Subcutaneous abdominal adipose tissue (tissue), 5 donors: ENCODE measurements at regions not wholly inside any gene's neighbourhood (a gene's known extent, or its start where the extent isn't known, plus 50 kb on each side); places are given as distances from the start of the nearest gene placed in this dataset.

Source experiments
- H3K27ac ChIP-seq: one replicate; pipeline ENCODE4 v1.7.0; 2013; ENCODE audit warnings: low read depth, mild to moderate bottlenecking, inconsistent platforms, low read length, moderate library complexity
- H3K27me3 ChIP-seq, 5 donors: one replicate each; pipeline ENCODE4 v1.7.0; 2013; ENCODE audit warnings: low read length in 5 of 5, inconsistent platforms in 1 of 5; ENCODE audit not compliant: control insufficient read depth in 5 of 5, insufficient read depth in 4 of 5
- H3K36me3 ChIP-seq, 5 donors: one replicate each; pipeline ENCODE4 v1.7.0; 2013; ENCODE audit warnings: low read length in 5 of 5; ENCODE audit not compliant: control insufficient read depth in 5 of 5, insufficient read depth in 5 of 5
- H3K4me1 ChIP-seq, 5 donors: one replicate each; pipeline ENCODE4 v1.7.0; 2013; ENCODE audit warnings: low read length in 5 of 5, mild to moderate bottlenecking in 3 of 5, moderate library complexity in 1 of 5; ENCODE audit not compliant: control insufficient read depth in 5 of 5, insufficient read depth in 5 of 5
- H3K4me3 ChIP-seq, 5 donors: one replicate each; pipeline ENCODE4 v1.7.0; 2013; ENCODE audit warnings: low read length in 5 of 5, low read depth in 1 of 5
- H3K9ac ChIP-seq, 5 donors: one replicate each; pipeline ENCODE4 v1.7.0; 2013; ENCODE audit warnings: low read length in 5 of 5, mild to moderate bottlenecking in 4 of 5, moderate library complexity in 3 of 5
- H3K9me3 ChIP-seq, 5 donors: one replicate each; pipeline ENCODE4 v1.7.0; 2013; ENCODE audit warnings: low read length in 5 of 5; ENCODE audit not compliant: control insufficient read depth in 5 of 5
- donor health status: healthy.
- donor health status: healthy.
- donor health status: healthy.
- donor health status: healthy.
- donor health status: healthy.

GRCh38 chr6:55696501-55696900 lies 117.5 kb upstream of the HMGCLL1 start:
- no peak overlapping the region for H3K27ac ChIP-seq
- no peak overlapping the region for H3K9ac ChIP-seq
- no peaks in the 10 kb centered on the region for H3K27me3 ChIP-seq

GRCh38 chr6:55696041-55696440 lies 117.0 kb upstream of the HMGCLL1 start:
- no peak overlapping the region for H3K27ac ChIP-seq
- H3K9me3 ChIP-seq: no peaks in the 10 kb centered on the region

More at GRCh38 chr6:55696501-55696900, 117.5 kb upstream of the HMGCLL1 start:
- Histone ChIP-seq H3K36me3 (no peaks in the 10 kb centered on the region), H3K4me3 (no peak overlapping the region), H3K9me3 (no peaks in the 10 kb centered on the region), H3K4me1 (no peaks in the 10 kb centered on the region)

GRCh38 chr6:55694759-55695158 lies 115.8 kb upstream of the HMGCLL1 start:
- Histone ChIP-seq H3K27me3 (no peaks in the 10 kb centered on the region), H3K4me1 (no peaks in the 10 kb centered on the region), H3K36me3 (no peaks in the 10 kb centered on the region), H3K4me3 (no peak overlapping the region), H3K9me3 (no peaks in the 10 kb centered on the region), H3K9ac (no peak overlapping the region), H3K27ac (no peak overlapping the region)

More at GRCh38 chr6:55696041-55696440, 117.0 kb upstream of the HMGCLL1 start:
- Histone ChIP-seq H3K4me3 (no peak overlapping the region), H3K27me3 (no peaks in the 10 kb centered on the region), H3K36me3 (no peaks in the 10 kb centered on the region), H3K9ac (no peak overlapping the region), H3K4me1 (no peaks in the 10 kb centered on the region)

- Histone ChIP-seq H3K27ac (no peak overlapping the region), H3K4me1 (no peaks in the 10 kb centered on the region), H3K9me3 (no peaks in the 10 kb centered on the region), H3K9ac (no peak overlapping the region), H3K27me3 (no peaks in the 10 kb centered on the region), H3K36me3 (no peaks in the 10 kb centered on the region), H3K4me3 (no peak overlapping the region)
Measured at GRCh38 chr6:55694148-55694547, 115.2 kb upstream of the HMGCLL1 start.

DNA sequence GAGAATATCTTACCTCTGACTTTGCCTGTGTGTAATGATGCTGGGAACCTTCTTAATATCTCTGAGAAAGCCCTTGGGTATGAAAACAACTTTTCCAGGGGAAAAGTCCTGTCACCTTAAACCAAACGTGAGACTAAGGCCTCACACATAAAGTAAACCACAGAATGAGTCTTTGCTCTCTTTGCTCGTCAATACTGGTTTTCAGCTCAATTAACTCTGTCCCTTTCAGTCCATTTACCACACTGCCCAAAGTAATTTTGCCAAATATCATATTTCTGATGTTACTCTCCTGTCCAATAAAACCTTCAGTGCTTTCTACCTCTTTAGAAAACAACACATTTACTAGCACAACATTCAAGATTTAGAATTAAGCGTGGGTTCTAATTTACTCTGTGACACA lies 100.5 kb upstream of the HMGCLL1 start:
- Histone ChIP-seq H3K27ac (no peak overlapping the region), H3K27me3 (no peaks in the 10 kb centered on the region), H3K4me3 (no peak overlapping the region), H3K4me1 (no peaks in the 10 kb centered on the region), H3K36me3 (no peaks in the 10 kb centered on the region), H3K9ac (no peak overlapping the region), H3K9me3 (peaks cover 0 to under 1% (median 0%) of the 10 kb centered on the region in 5 donors)

- Histone ChIP-seq H3K27me3 (no peaks in the 10 kb centered on the region), H3K9me3 (no peaks in the 10 kb centered on the region), H3K4me1 (no peaks in the 10 kb centered on the region), H3K4me3 (no peak overlapping the region), H3K36me3 (no peaks in the 10 kb centered on the region), H3K9ac (no peak overlapping the region), H3K27ac (no peak overlapping the region)
Measured at GRCh38 chr6:55678330-55679224, 99.6 kb upstream of the HMGCLL1 start.

DNA sequence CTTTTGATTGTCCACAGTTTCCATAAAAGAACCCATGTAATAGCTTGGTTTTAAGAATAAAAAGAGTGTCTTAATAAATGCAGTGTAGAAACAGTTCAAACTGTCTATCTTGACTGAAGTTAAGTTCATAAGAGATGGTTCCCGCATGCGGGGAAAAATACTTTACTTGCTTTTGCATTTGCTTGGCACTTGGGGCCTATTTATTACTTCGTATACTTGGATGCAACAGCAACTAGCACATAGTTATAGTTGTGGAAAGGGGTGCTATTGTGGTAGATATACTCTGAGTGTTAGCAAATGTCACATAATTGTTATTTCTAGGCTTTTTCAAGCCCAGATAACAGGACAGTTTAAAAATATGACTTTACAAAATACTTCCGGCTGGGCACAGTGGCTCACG lies 97.7 kb upstream of the HMGCLL1 start:
- Histone ChIP-seq H3K4me1 (no peaks in the 10 kb centered on the region), H3K27me3 (no peaks in the 10 kb centered on the region), H3K9ac (no peak overlapping the region), H3K27ac (no peak overlapping the region), H3K4me3 (no peak overlapping the region), H3K9me3 (no peaks in the 10 kb centered on the region), H3K36me3 (no peaks in the 10 kb centered on the region)

- Histone ChIP-seq H3K4me1 (no peaks in the 10 kb centered on the region), H3K27ac (no peak overlapping the region), H3K27me3 (no peaks in the 10 kb centered on the region), H3K36me3 (no peaks in the 10 kb centered on the region), H3K4me3 (no peak overlapping the region), H3K9me3 (no peaks in the 10 kb centered on the region), H3K9ac (no peak overlapping the region)
Measured at GRCh38 chr6:55675941-55676340, 96.9 kb upstream of the HMGCLL1 start.

- H3K36me3 ChIP-seq: no peaks in the 10 kb centered on the region
- H3K27me3 ChIP-seq: no peaks in the 10 kb centered on the region
- H3K9me3 ChIP-seq: no peaks in the 10 kb centered on the region
- no peaks in the 10 kb centered on the region for H3K4me1 ChIP-seq
- H3K4me3 ChIP-seq: no peak overlapping the region
- no peak overlapping the region for H3K9ac ChIP-seq
- H3K27ac ChIP-seq: no peak overlapping the region
Measured at GRCh38 chr6:55674672-55675071, 95.7 kb upstream of the HMGCLL1 start.

DNA sequence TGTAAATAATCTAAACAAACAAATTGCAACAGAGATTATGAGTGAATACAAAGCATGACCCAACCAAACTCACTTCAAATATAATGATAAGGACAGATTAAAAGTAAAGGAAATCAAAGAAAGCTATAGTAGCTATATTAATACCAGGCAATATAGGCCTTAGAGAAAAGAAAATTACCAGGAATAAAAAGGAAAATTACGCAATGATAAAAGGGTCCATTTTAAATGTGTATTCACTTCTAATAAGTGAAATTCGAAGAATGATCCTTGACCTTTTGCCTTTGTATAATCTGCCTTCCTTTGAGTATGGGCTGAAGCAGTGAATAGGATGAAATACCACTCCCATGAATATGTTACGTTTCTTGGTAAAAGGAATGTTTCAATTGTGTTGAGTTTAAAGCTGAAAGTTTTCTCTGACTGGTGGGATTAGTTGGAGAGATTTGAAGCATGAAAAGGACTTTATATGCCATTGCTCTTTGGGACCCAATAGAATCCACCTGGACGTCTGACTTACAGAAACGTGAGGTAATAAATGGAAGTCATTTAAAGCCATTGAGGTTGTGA lies 91.9 kb upstream of the HMGCLL1 start:
- no peaks in the 10 kb centered on the region for H3K36me3 ChIP-seq
- no peak overlapping the region for H3K4me3 ChIP-seq
- H3K27me3 ChIP-seq: no peaks in the 10 kb centered on the region
- no peak overlapping the region for H3K9ac ChIP-seq
- H3K27ac ChIP-seq: no peak overlapping the region
- H3K4me1 ChIP-seq: peaks cover 0 to 7% (median 0%) of the 10 kb centered on the region in 5 donors
- H3K9me3 ChIP-seq: no peaks in the 10 kb centered on the region
